NCI-H2196 treated with DMSO at 0.1 percent for 48 hours (cell line): ENCODE measurements at regions not wholly inside any gene's neighbourhood (a gene's known extent, or its start where the extent isn't known, plus 50 kb on each side); places are given as distances from the start of the nearest gene placed in this dataset.

ENCODE experiments used
- DNase-seq: peaks from one replicate; lab custom pipeline; 2025; ENCODE audit not compliant: unreplicated experiment; lab: John Stamatoyannopoulos, UW

- no peak for DNase-seq
Measured at GRCh38 chr3:124230998-124231397, 239.1 kb upstream of the ROPN1 start.

GRCh38 chr3:124234852-124235252 lies 242.9 kb upstream of the ROPN1 start:
- no peak for DNase-seq

GRCh38 chr3:124235446-124235845 lies 243.5 kb upstream of the ROPN1 start:
- DNase-seq: no peak

DNA sequence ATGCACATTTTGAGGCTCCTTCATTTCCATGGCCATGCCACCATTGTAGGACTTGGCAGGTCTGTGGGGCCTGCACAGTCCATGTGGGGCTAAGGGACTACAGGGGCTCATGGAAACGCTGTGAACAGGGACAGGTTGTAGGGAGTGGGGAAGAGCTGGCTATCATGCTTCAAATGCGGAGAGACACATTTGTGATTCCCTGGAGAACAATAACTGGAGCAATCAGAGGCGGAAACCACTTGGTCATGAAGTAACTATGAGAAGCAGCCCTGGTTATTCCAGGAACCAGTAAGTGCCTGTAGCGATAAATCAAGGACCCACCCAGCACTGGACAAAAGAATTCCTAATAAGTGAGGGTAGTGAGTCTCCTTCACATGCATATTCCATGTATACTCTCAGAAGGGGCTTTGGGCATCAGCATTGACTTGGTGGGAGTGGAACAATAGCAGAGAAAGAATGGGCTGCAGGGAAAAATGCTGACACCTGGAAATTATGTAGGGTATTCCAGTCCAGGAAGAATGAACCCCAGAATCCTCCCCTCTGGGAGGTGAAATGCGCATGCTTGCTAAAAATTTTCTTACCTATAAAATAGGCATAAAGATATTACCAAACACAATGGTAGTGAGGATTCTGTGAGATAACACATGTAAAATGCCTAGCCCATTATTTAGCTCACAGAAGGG lies 251.4 kb upstream of the ROPN1 start:
- no peak for DNase-seq

GRCh38 chr3:124246376-124246775 lies 254.5 kb upstream of the ROPN1 start:
- DNase-seq: peak; percentile 19

DNA sequence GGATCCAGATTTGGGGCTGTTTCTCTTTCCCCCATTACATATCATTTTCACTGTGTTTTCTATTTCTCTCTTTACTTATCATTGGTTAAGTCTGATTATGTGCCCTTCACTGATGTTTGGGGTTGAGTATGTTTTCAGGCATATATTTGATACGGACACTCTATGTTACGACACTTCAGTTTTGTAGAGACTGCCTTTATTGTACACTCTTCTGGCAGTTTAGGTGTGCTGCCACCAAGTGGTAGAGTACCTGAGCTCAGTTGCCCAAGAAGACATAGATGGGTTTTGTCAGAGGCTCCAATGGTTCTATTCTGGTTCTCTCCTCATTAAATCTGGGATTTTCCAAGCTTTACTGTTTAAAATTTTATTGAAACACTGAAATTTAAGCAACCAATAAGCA lies 255.0 kb upstream of the ROPN1 start:
- DNase-seq: peak; percentile 14

DNA sequence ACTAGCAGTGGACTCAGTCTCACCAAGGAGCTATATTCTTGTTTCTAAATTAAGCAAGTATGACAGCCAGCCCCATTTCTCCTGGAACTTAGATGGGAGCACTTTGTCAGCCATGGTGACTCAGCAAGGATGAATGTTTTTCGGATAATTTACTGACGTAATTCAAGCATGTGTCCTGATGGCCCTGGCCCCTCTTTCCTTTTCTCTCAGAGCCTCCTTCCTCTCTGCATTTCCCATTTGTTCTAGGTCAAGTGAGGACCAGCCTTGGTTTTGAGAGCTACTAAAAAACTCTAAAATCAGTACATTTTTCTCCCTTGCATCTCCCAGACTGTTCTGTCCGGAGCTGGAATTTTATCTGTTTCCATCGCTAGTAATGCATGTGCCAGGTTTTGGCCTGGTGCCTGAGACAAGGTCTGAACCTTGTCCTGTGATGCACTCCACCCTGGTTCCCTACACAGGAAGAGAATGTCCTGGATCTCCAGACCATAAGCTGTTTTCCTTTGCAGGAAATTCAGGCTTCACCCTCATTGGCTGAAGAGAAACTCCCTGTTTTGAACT lies 256.6 kb upstream of the ROPN1 start:
- no peak for DNase-seq

DNA sequence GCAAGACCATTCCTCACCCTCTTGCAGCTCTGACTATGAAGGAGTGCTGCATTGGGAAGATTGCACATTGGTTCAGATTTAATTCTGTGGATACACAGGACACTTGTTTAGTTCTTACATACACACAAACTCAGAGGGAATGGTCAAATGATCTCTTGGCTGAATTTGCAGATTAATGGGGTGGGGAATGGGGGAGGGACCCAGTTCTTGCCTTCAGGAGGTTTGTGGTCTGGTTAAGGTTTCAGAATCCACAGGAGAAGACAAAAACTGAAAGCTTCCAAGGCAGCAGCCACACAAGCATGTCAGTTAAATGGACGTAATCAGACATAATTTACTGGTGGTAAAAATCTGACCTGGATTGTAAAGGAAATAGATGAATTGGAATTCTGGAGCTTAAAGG lies 257.1 kb upstream of the ROPN1 start:
- no peak for DNase-seq

DNA sequence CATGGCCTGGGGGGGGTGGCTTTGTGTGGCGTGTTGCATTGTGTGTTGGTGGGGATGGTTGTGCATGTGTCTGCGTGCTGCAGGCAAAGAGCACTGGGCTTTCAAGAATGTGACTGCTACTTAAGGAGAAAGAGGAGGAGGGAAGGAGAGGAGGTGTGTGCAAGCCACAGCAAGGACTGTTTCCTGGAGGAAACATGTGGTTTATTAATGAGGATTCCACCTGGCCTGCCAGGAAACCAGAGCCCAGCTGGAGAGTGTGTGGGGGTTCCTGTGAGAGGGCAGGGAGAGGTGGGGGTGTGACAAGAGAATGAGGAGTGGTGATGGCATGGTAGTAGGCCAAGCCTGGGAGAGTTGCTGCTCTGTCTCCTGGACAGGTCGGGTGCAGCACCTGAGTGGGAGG lies 258.1 kb upstream of the ROPN1 start:
- no peak for DNase-seq

- DNase-seq: no peak
Measured at GRCh38 chr3:124256156-124256555, 264.2 kb upstream of the ROPN1 start.

DNA sequence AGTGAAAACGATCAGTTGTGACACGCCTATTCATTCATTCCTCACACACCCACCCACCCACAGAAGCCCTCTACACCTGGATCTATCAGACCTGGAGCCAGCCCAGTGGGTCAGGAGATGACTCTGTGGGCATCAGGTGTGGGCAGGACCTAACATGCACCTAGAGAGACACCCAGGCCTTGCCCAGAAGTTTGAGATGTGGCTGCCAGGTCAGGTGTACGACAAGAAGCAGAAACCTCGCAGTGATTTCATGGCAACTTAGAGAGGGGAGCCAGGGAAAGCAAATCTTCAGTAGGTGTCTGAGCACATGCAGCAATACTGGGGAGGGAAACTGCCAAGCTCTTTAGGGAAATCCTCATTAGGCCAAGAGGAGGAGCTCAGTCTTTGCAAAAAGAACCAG lies 264.7 kb upstream of the ROPN1 start:
- no peak for DNase-seq

GRCh38 chr3:124257336-124257864 lies 265.5 kb upstream of the ROPN1 start:
- no peak for DNase-seq

DNA sequence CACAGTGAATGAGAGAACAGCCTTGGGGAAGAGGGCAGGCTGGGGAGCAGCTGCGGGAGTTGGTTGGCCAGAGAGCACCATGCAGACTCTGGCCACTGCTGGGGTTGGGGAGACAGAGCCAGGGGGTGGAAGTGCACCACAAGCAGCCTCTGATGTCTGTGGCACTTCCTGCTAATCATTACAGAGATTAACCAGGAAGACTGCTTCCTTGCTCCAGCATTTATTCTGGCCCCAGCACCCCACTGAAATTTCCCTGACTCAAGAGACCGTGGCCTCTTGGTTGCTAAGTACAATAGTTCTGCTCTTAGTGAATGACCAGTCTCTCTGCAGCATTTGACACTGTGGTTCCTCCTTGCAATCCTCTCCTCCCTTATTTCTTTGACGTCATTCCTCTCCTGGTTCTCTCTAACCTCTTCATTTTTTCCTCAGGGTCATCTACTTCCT lies 266.2 kb upstream of the ROPN1 start:
- DNase-seq: no peak

DNA sequence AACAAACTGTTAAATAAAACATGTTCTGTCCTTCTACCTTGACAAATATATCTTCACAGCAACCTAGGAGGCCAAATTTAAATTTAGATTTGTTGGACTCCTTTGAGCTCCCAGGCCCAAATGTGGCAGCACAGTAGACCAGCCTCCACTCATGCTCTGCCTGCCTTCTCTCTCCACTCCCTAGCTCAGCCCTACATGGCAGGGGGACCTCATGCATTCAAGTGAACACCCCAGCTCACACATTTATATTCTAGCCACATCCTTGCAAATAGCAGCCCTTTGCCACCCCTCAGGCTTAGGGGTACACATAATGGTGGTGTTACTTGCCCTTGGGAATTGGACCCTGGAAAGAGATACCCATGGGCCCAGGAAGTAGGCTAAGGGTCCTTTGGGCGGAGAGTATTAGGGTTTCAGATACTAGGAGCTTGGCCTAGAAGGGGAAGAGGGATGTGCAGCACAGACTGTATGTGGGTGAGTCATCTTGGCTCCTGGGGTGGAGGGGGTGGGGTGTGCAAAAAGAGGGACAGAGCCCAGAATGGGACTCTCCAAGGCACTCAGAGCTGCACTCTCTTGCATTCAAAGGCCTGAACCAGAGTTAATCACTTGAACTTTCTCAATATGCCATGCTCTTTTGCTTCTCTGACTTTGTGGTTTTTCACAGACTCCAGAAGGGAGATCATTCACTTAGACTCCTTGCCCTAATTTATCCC lies 268.4 kb upstream of the ROPN1 start:
- DNase-seq: no peak

DNA sequence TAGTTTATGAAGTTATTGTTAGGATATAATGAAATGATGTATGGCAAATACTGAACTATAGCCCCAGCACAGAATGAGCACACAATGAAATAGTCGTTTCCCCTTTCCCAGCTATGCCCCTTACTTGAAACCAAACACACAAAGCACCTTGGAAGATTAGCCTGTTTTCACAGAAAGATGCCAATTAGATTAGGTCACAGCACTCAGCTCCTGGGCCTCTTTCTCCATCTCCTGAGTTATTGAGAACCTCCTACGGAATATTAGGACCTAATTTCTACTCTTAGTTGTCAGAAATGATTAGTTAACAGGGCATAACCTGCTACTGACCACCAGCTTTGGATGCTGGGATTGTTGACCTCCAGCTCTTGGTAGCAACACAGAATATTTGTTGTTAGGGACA lies 269.4 kb upstream of the ROPN1 start:
- DNase-seq: no peak

- no peak for DNase-seq
Measured at GRCh38 chr3:124263168-124263567, 271.2 kb upstream of the ROPN1 start.

DNA sequence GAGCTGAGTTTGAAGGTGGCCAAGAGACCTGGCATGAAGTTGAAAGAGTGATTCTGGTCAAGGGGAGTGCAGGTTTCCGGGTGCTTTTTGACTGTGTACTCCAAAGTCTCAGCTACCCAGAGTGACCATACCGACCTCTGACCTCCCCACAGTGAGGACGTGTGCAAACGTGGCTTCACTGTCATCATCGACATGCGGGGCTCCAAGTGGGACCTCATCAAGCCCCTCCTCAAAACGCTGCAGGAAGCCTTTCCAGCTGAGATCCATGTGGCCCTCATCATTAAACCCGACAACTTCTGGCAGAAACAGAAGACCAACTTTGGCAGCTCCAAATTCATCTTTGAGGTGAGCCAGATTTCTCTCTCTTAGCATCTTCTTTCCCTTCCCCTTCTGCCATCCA lies 272.4 kb upstream of the ROPN1 start:
- DNase-seq: no peak

GRCh38 chr3:124266487-124266886 lies 274.6 kb upstream of the ROPN1 start:
- DNase-seq: peak; percentile 82

DNA sequence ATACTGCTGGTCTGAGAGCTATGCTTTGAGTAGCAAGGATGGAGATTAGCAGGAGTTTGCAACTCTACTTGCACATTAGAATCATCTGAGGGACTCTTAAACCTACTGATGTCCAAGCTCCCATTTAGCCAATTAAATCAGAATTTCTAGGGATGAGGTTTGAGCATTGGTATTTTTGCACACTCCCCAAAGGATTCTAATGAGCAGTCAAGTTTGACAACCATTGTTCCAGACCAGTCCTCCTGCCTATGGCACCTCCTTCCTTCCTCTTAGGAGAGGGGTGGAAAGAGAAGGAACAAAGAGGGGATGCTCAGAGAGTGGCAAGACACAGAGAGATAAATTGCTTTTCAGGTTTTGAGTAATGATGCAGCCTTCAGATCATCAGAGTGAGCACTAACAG lies 275.5 kb upstream of the ROPN1 start:
- no peak for DNase-seq

DNA sequence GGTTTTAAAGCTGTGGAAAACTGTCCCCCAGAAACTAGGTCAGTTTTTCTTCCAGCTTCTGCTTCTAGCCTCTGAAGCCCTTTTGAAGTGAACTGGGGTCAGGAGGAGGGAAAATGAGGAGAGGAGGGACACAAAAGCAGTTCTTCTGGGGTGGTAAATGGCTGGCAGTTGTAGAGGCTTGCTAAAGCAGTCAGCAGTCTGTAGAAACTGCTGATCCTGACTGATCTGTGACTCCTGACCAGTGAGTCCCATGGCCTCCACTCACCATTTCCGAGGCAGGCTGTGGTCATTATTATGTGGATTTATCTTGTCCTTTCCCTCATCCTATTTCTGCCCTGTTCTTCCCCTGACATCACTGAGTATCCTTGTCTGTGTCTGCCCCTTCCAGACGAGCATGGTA lies 276.4 kb upstream of the ROPN1 start:
- no peak for DNase-seq

DNA sequence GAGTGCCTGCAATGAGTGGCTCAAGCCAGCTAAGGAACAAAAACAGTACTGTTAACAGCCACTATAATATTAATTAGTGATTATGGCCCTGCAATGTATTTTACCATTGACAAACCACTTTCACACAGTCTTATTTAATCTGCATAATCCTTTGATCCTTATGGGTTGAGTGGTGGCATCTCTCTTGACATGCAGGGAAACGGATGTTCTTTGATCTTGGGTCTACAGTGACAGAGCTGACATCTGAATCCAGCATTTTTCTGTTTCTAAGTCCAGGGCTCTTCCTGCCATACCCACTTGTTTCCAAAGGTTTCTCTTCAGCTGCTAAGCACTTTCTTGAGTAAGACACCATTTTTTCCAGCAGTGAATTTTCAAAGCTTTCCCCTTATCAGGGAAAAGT lies 277.7 kb upstream of the ROPN1 start:
- no peak for DNase-seq

GRCh38 chr3:124272605-124273151 lies 280.8 kb upstream of the ROPN1 start:
- DNase-seq: no peak
